T1000 (cell line): ENCODE measurements at regions not wholly inside any gene's neighbourhood (a gene's known extent, or its start where the extent isn't known, plus 50 kb on each side); places are given as distances from the start of the nearest gene placed in this dataset.
"Not testable (repeated sequence)": the region's sequence is repeated elsewhere in the genome, so short reads cannot be mapped to it uniquely, and the experiment has no call there.

Source experiments
- DNase-seq: peaks from one replicate; lab custom pipeline; 2025; ENCODE audit warnings: mixed read lengths; lab: John Stamatoyannopoulos, UW

- no peak for DNase-seq
Observed at GRCh38 chr9:108803428-108804065, 52.2 kb downstream of the ACTL7B start.

- DNase-seq: no peak
Observed at GRCh38 chr9:108802967-108803366, 52.8 kb downstream of the ACTL7B start.

- no peak for DNase-seq
Observed at GRCh38 chr9:108801949-108802348, 53.8 kb downstream of the ACTL7B start.

GRCh38 chr9:108800632-108801099 lies 55.1 kb downstream of the ACTL7B start:
- DNase-seq: no peak

- DNase-seq: no peak
Observed at GRCh38 chr9:108793573-108793972, 62.2 kb downstream of the ACTL7B start.

- DNase-seq: no peak
Observed at GRCh38 chr9:108789742-108790141, 66.0 kb downstream of the ACTL7B start.

- DNase-seq: no peak
Observed at GRCh38 chr9:108787690-108788048, 68.1 kb downstream of the ACTL7B start.

GRCh38 chr9:108786901-108787689 lies 68.7 kb downstream of the ACTL7B start:
- peak; percentile 73 for DNase-seq

- DNase-seq: no peak
Observed at GRCh38 chr9:108786322-108786721, 69.5 kb downstream of the ACTL7B start.

GRCh38 chr9:108784998-108785397 lies 70.8 kb downstream of the ACTL7B start:
- no peak for DNase-seq

- DNase-seq: no peak
Observed at GRCh38 chr9:108783731-108784495, 71.9 kb downstream of the ACTL7B start.

- no peak for DNase-seq
Observed at GRCh38 chr9:108783326-108783725, 72.5 kb downstream of the ACTL7B start.

- DNase-seq: no peak
Observed at GRCh38 chr9:108780942-108781734, 74.6 kb downstream of the ACTL7B start.

- no peak for DNase-seq
Observed at GRCh38 chr9:108779551-108780325, 76.0 kb downstream of the ACTL7B start.

GRCh38 chr9:108776920-108777639 lies 78.7 kb downstream of the ACTL7B start:
- DNase-seq: no peak

GRCh38 chr9:108775901-108776306 lies 79.9 kb downstream of the ACTL7B start:
- DNase-seq: no peak

- DNase-seq: not testable (repeated sequence)
Observed at GRCh38 chr9:108774088-108774487, 81.7 kb downstream of the ACTL7B start.

- no peak for DNase-seq
Observed at GRCh38 chr9:108772301-108772894, 83.4 kb downstream of the ACTL7B start.

- DNase-seq: no peak
Observed at GRCh38 chr9:108768744-108769143, 87.0 kb downstream of the ACTL7B start.

- no peak for DNase-seq
Observed at GRCh38 chr9:108766626-108767161, 89.1 kb downstream of the ACTL7B start.
